Fibroblast of lung (primary cell): ENCODE measurements at regions not wholly inside any gene's neighbourhood (a gene's known extent, or its start where the extent isn't known, plus 50 kb on each side); places are given as distances from the start of the nearest gene placed in this dataset.

Experiments
- DNase-seq, 2 donors: peaks; one replicate each; pipeline versions ENCODE4 v3.0.0 to v3.0.0-alpha.2; 2010; ENCODE audit warnings: low read depth in 2 of 2
- H2AFZ ChIP-seq: 2 replicates; pipeline ENCODE4 v1.5.1; 2012; ENCODE audit warnings: low read length, control low read depth, inconsistent platforms
- H3K27ac ChIP-seq: 2 replicates; pipeline ENCODE4 v1.5.1; 2011; ENCODE audit warnings: low read length, control low read depth; ENCODE audit not compliant: insufficient read depth
- H3K27me3 ChIP-seq: 2 replicates; pipeline ENCODE4 v1.5.1; 2011; ENCODE audit warnings: mild to moderate bottlenecking, low read length; ENCODE audit not compliant: control insufficient read depth, insufficient read depth
- H3K36me3 ChIP-seq: 2 replicates; pipeline ENCODE4 v1.5.1; 2011; ENCODE audit warnings: low read length; ENCODE audit not compliant: control insufficient read depth, insufficient read depth
- H3K4me1 ChIP-seq: 2 replicates; pipeline ENCODE4 v1.5.1; 2011; ENCODE audit warnings: low read length; ENCODE audit not compliant: control insufficient read depth, insufficient read depth; ENCODE audit errors: extremely low read depth
- H3K4me2 ChIP-seq: 2 replicates; pipeline ENCODE4 v1.5.1; 2011; ENCODE audit warnings: low read length, control low read depth; ENCODE audit not compliant: insufficient read depth; ENCODE audit errors: extremely low read depth
- H3K4me3 ChIP-seq, 4 experiments: fragments of 200-600 bp in 1 of 4; sonication (generic) in 1 of 4; replicated peaks in 1 of 4; 2 replicates each; pipeline ENCODE4 v1.5.1; 2011 to 2016; ENCODE audit warnings: low read length in 4 of 4, low read depth in 3 of 4, mild to moderate bottlenecking in 3 of 4, control low read depth in 2 of 4, inconsistent platforms in 1 of 4, mixed read lengths in 1 of 4; ENCODE audit not compliant: insufficient read depth in 1 of 4; ENCODE audit errors: control extremely low read depth in 1 of 4
- H3K79me2 ChIP-seq: 2 replicates; pipeline ENCODE4 v1.5.1; 2012; ENCODE audit warnings: mild to moderate bottlenecking, low read length, inconsistent platforms; ENCODE audit not compliant: control insufficient read depth, insufficient read depth
- H3K9ac ChIP-seq: 2 replicates; pipeline ENCODE4 v1.5.1; 2011; ENCODE audit warnings: mild to moderate bottlenecking, low read length, control low read depth; ENCODE audit not compliant: insufficient read depth
- H3K9me3 ChIP-seq: 2 replicates; pipeline ENCODE4 v1.5.1; 2012; ENCODE audit warnings: low read depth, low read length; ENCODE audit not compliant: control insufficient read depth, insufficient read depth
- H4K20me1 ChIP-seq: 2 replicates; pipeline ENCODE4 v1.5.1; 2011; ENCODE audit warnings: low read length; ENCODE audit not compliant: control insufficient read depth, insufficient read depth; ENCODE audit errors: extremely low read depth
- CTCF ChIP-seq, 2 donors: IDR thresholded peaks in 1 of 2; conservative IDR thresholded peaks in 1 of 2; 1 replicate in 1 of 2; 2 replicates in 1 of 2; pipeline ENCODE4 v1.5.1; 2011 to 2012; ENCODE audit warnings: low read length in 2 of 2, control low read depth in 1 of 2, inconsistent platforms in 1 of 2, low read depth in 1 of 2, mild to moderate bottlenecking in 1 of 2
- EZH2 ChIP-seq: IDR thresholded peaks from 2 replicates; pipeline ENCODE4 v1.5.1; 2012; ENCODE audit warnings: low read length, control low read depth, mild to moderate bottlenecking; ENCODE audit errors: missing control alignments

- DNase-seq: no peak
- no peaks in the 10 kb centered on the region for H3K4me1 ChIP-seq
- H3K36me3 ChIP-seq: no peaks in the 10 kb centered on the region
- no peak overlapping the region for H3K4me2 ChIP-seq
- H3K9me3 ChIP-seq: no peaks in the 10 kb centered on the region
- H4K20me1 ChIP-seq: no peaks in the 10 kb centered on the region
- H3K27me3 ChIP-seq: peaks cover 6% of the 10 kb centered on the region
- no peak overlapping the region for H3K4me3 ChIP-seq
- no peak overlapping the region for H3K9ac ChIP-seq
- H3K79me2 ChIP-seq: no peaks in the 10 kb centered on the region
- no peak overlapping the region for H3K27ac ChIP-seq
- TF ChIP-seq CTCF (conservative IDR thresholded peaks at IDR 0.05 in 1 of 2, IDR thresholded peaks at IDR 0.05 in 1 of 2; ENCODE audit: low read depth in 1 of 2, low read length in 2 of 2): no peak
- TF ChIP-seq EZH2: no peak
- no peak overlapping the region for H2AFZ ChIP-seq
Observed at GRCh38 chr14:22472466-22472865, 116.6 kb downstream of the DAD1 start.

GRCh38 chr14:22471545-22472121 is 117.4 kb downstream of the DAD1 start:
- H3K36me3 ChIP-seq: no peaks in the 10 kb centered on the region
- no peak overlapping the region for H3K4me2 ChIP-seq
- no peaks in the 10 kb centered on the region for H3K9me3 ChIP-seq
- H2AFZ ChIP-seq: no peak overlapping the region
- H4K20me1 ChIP-seq: no peaks in the 10 kb centered on the region
- no peaks in the 10 kb centered on the region for H3K79me2 ChIP-seq
- H3K27ac ChIP-seq: no peak overlapping the region
- no peak overlapping the region for H3K4me3 ChIP-seq
- TF ChIP-seq CTCF (conservative IDR thresholded peaks at IDR 0.05 in 1 of 2, IDR thresholded peaks at IDR 0.05 in 1 of 2; ENCODE audit: low read depth in 1 of 2, low read length in 2 of 2) (peak; percentile 21 to 63), EZH2 (no peak)
- H3K4me1 ChIP-seq: no peaks in the 10 kb centered on the region
- peaks cover 6% of the 10 kb centered on the region for H3K27me3 ChIP-seq
- H3K9ac ChIP-seq: no peak overlapping the region
- peak; percentile 47 to 50 for DNase-seq

GRCh38 chr14:22469538-22470303 is 119.3 kb downstream of the DAD1 start:
- H3K4me3 ChIP-seq: no peak overlapping the region
- H3K36me3 ChIP-seq: no peaks in the 10 kb centered on the region
- peak in 1 of 2 donors; percentile 15 for DNase-seq
- no peak overlapping the region for H3K4me2 ChIP-seq
- H3K4me1 ChIP-seq: no peaks in the 10 kb centered on the region
- no peaks in the 10 kb centered on the region for H4K20me1 ChIP-seq
- no peak for TF ChIP-seq EZH2
- TF ChIP-seq CTCF (conservative IDR thresholded peaks at IDR 0.05 in 1 of 2, IDR thresholded peaks at IDR 0.05 in 1 of 2; ENCODE audit: low read depth in 1 of 2, low read length in 2 of 2): no peak
- H3K9me3 ChIP-seq: no peaks in the 10 kb centered on the region
- no peak overlapping the region for H3K27ac ChIP-seq
- H3K27me3 ChIP-seq: no peaks in the 10 kb centered on the region
- H3K9ac ChIP-seq: no peak overlapping the region
- no peaks in the 10 kb centered on the region for H3K79me2 ChIP-seq
- H2AFZ ChIP-seq: no peak overlapping the region
